ENCODE measurements at regions not wholly inside any gene's neighbourhood (a gene's known extent, or its start where the extent isn't known, plus 50 kb on each side); places are given as distances from the start of the nearest gene placed in this dataset.

DNA sequence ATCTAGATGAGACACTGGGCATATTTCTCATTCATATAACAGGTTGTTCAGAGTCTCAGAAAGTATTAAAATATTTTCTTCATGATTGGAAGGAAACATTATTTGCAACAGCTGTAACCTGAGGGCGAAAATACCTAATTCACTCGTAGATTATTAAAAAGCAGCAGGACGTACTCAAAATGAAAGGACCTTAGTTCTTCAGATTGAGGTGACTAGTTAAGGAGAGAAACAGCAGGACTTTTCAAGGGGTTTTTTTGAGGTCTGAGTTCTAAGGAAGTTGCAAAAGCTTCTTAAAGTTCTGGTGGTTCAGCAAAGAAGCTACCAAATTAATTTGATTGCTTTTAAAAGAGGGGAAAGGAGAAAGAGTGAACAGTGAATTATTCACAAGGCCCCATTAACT lies 174.9 kb downstream of the TMEM161B start:
- Histone ChIP-seq H3K4me1 (peaks cover 0 to 7% (median 0%) of the 10 kb centered on the region in 4 donors), H3K27me3 (no peaks in the 10 kb centered on the region), H3K36me3 (no peaks in the 10 kb centered on the region), H3K4me3 (no peak overlapping the region), H3K9me3 (no peaks in the 10 kb centered on the region), H3K27ac (no peak overlapping the region)
- no peak for TF ChIP-seq POLR2A (IDR thresholded peaks at IDR 0.05)
- no peak for TF ChIP-seq EP300 (IDR thresholded peaks at IDR 0.05)
- TF ChIP-seq, protein P1, sequence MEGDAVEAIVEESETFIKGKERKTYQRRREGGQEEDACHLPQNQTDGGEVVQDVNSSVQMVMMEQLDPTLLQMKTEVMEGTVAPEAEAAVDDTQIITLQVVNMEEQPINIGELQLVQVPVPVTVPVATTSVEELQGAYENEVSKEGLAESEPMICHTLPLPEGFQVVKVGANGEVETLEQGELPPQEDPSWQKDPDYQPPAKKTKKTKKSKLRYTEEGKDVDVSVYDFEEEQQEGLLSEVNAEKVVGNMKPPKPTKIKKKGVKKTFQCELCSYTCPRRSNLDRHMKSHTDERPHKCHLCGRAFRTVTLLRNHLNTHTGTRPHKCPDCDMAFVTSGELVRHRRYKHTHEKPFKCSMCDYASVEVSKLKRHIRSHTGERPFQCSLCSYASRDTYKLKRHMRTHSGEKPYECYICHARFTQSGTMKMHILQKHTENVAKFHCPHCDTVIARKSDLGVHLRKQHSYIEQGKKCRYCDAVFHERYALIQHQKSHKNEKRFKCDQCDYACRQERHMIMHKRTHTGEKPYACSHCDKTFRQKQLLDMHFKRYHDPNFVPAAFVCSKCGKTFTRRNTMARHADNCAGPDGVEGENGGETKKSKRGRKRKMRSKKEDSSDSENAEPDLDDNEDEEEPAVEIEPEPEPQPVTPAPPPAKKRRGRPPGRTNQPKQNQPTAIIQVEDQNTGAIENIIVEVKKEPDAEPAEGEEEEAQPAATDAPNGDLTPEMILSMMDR (IDR thresholded peaks at IDR 0.05) = no peak
- no peak for DNase-seq (ENCODE audit: low spot score in 2 of 2)
- WGBS, 2 donors = 67% methylated on average over 3 of the region's 3 CpGs

- no peak for DNase-seq (ENCODE audit: low spot score in 2 of 2)
- WGBS, 2 donors = 20 to 26% methylated on average over 4 of the region's 4 CpGs
- no peaks in the 10 kb centered on the region for H3K9me3 ChIP-seq
- TF ChIP-seq, protein P1 (IDR thresholded peaks at IDR 0.05) = no peak
- TF ChIP-seq EP300 (IDR thresholded peaks at IDR 0.05) = no peak
- TF ChIP-seq POLR2A (IDR thresholded peaks at IDR 0.05) = no peak
- no peak overlapping the region for H3K27ac ChIP-seq
- H3K4me1 ChIP-seq = peaks cover 0 to 7% (median 0%) of the 10 kb centered on the region in 4 donors
- no peaks in the 10 kb centered on the region for H3K27me3 ChIP-seq
- H3K36me3 ChIP-seq = no peaks in the 10 kb centered on the region
- H3K4me3 ChIP-seq = no peak overlapping the region
Measured at GRCh38 chr5:88092958-88093605, 175.6 kb downstream of the TMEM161B start.

GRCh38 chr5:88092358-88092757 lies 176.3 kb downstream of the TMEM161B start:
- H3K9me3 ChIP-seq = no peaks in the 10 kb centered on the region
- TF ChIP-seq POLR2A (IDR thresholded peaks at IDR 0.05) = no peak
- no peak for TF ChIP-seq EP300 (IDR thresholded peaks at IDR 0.05)
- TF ChIP-seq, protein P1 (IDR thresholded peaks at IDR 0.05) = no peak
- no peak overlapping the region for H3K4me3 ChIP-seq
- H3K27me3 ChIP-seq = no peaks in the 10 kb centered on the region
- H3K36me3 ChIP-seq = no peaks in the 10 kb centered on the region
- H3K4me1 ChIP-seq = peaks cover 0 to 7% (median 0%) of the 10 kb centered on the region in 4 donors
- H3K27ac ChIP-seq = no peak overlapping the region
- DNase-seq (ENCODE audit: low spot score in 2 of 2) = no peak
- 66 to 83% methylated on average over 1 of the region's 1 CpG for WGBS, 2 donors

- TF ChIP-seq, protein P1 (IDR thresholded peaks at IDR 0.05) = no peak
- TF ChIP-seq POLR2A (IDR thresholded peaks at IDR 0.05) (no peak), EP300 (IDR thresholded peaks at IDR 0.05) (no peak)
- 81 to 87% methylated on average over 2 of the region's 2 CpGs for WGBS, 2 donors
- H3K36me3 ChIP-seq = no peaks in the 10 kb centered on the region
- no peak overlapping the region for H3K4me3 ChIP-seq
- no peak for DNase-seq (ENCODE audit: low spot score in 2 of 2)
- H3K4me1 ChIP-seq = peaks cover 0 to 7% (median 0%) of the 10 kb centered on the region in 4 donors
- no peaks in the 10 kb centered on the region for H3K27me3 ChIP-seq
- no peak overlapping the region for H3K27ac ChIP-seq
- H3K9me3 ChIP-seq = no peaks in the 10 kb centered on the region
Measured at GRCh38 chr5:88090506-88090905, 178.1 kb downstream of the TMEM161B start.

DNA sequence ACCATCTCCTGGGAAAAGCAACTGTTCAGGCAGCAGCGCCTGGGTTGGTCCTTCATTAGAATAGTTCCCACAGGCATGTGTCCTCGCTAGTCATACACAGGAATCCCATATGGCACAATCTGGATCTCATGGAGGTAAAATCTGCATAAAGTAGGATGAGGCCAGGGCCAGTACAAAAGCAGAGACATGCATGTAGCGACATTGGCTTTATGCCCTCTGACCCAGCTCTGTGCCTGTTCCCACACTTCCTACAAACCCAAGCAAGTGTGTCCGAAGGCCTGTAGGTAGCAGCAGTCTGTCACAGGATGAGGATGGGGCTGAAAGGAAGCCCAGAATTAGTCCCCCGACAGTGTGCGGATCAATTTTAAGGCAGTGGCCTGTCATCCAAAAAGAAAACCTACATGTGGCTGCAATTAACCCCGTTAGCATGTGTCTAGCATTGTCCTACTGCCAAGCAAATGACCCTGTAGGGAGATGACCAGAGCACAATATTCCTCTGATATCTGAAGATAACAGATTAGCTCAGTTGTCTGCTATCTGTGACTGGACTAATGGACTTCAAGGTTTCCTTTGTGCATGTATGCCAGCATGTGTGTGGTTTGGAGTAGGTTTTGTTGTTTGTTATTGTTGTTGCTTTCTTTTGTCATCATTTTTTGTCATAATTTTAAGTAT lies 178.8 kb downstream of the TMEM161B start:
- no peak overlapping the region for H3K4me3 ChIP-seq
- H3K27ac ChIP-seq = no peak overlapping the region
- WGBS, 2 donors = 58 to 70% methylated on average over 7 of the region's 7 CpGs
- no peaks in the 10 kb centered on the region for H3K9me3 ChIP-seq
- peaks cover 0 to 7% (median 0%) of the 10 kb centered on the region in 4 donors for H3K4me1 ChIP-seq
- TF ChIP-seq, protein P1 (IDR thresholded peaks at IDR 0.05) = no peak
- TF ChIP-seq EP300 (IDR thresholded peaks at IDR 0.05) = no peak
- no peak for TF ChIP-seq POLR2A (IDR thresholded peaks at IDR 0.05)
- H3K36me3 ChIP-seq = no peaks in the 10 kb centered on the region
- DNase-seq (ENCODE audit: low spot score in 2 of 2) = no peak
- no peaks in the 10 kb centered on the region for H3K27me3 ChIP-seq

Measured in tibial nerve (tissue), 4 donors.